PC-3 (cell line): ENCODE measurements at regions not wholly inside any gene's neighbourhood (a gene's known extent, or its start where the extent isn't known, plus 50 kb on each side); places are given as distances from the start of the nearest gene placed in this dataset.
A peak's percentile ranks its signal among the peaks of the same experiment; 100 is the strongest.

Source experiments
- ATAC-seq: fragments of 200-7000 bp; cut with Tn5 transposase; 2 replicates; pipeline ENCODE4 v1.9.1; 2020; ENCODE audit warnings: mild to moderate bottlenecking, moderate library complexity
- BruUV-seq: library from RNA; stranded (reverse); fragments of 400-500 nt; replicated peaks from 2 replicates; lab custom pipeline; 2021; lab: Mats Ljungman, UMichigan
- CTCF ChIA-PET: fragments of 300-600 bp; sonication (Branson Sonifier 250); formaldehyde crosslinking; loops from one replicate; lab custom pipeline; 2022; ENCODE audit warnings: antibody characterized with exemption; lab: Charles Lee
- POLR2A ChIA-PET: fragments of 300-600 bp; sonication (Branson Sonifier 250); formaldehyde crosslinking; loops from one replicate; lab custom pipeline; 2022; ENCODE audit warnings: antibody characterized with exemption; ENCODE audit not compliant: unreplicated experiment; lab: Charles Lee
- DNase-seq: peaks from one replicate; pipeline ENCODE4 v3.0.0-alpha.2; 2015
- H2AFZ ChIP-seq: fragments of 300-600 bp; sonication (generic); 2 replicates; pipeline ENCODE4 v1.6.0; 2016; ENCODE audit warnings: antibody characterized with exemption, low read length
- H3F3A ChIP-seq: fragments of 300-600 bp; sonication (generic); one replicate; pipeline ENCODE4 v1.6.0; 2017; ENCODE audit warnings: antibody characterized with exemption, low read length, control low read depth, mild to moderate bottlenecking; ENCODE audit not compliant: unreplicated experiment
- H3K27ac ChIP-seq: fragments of 300-600 bp; sonication (generic); 2 replicates; pipeline ENCODE4 v1.5.1; 2016; ENCODE audit warnings: mild to moderate bottlenecking, low read length
- H3K27me3 ChIP-seq: fragments of 300-600 bp; sonication (generic); 2 replicates; pipeline ENCODE4 v1.6.1; 2016; ENCODE audit warnings: low read length, mixed read lengths
- H3K36me3 ChIP-seq: fragments of 300-600 bp; sonication (generic); 2 replicates; pipeline ENCODE4 v1.6.1; 2016; ENCODE audit warnings: low read depth, mixed run types, low read length, mixed read lengths
- H3K4me1 ChIP-seq: fragments of 300-600 bp; sonication (generic); 2 replicates; pipeline ENCODE4 v1.5.1; 2016; ENCODE audit warnings: low read length; ENCODE audit not compliant: insufficient read depth
- H3K4me2 ChIP-seq: fragments of 300-600 bp; sonication (generic); 2 replicates; pipeline ENCODE4 v1.6.0; 2016; ENCODE audit warnings: low read length
- H3K4me3 ChIP-seq: fragments of 300-600 bp; sonication (generic); 2 replicates; pipeline ENCODE4 v1.5.1; 2016; ENCODE audit warnings: mild to moderate bottlenecking, low read length, mixed read lengths
- H3K79me2 ChIP-seq: fragments of 300-600 bp; sonication (generic); 2 replicates; pipeline ENCODE4 v1.6.1; 2017; ENCODE audit warnings: low read length, mixed read lengths
- H3K9ac ChIP-seq: fragments of 300-600 bp; sonication (generic); 2 replicates; pipeline ENCODE4 v1.6.0; 2016; ENCODE audit warnings: mild to moderate bottlenecking, low read length
- H3K9me2 ChIP-seq: fragments of 300-600 bp; sonication (generic); replicated peaks from 2 replicates; pipeline ENCODE4 v1.6.1; 2016; ENCODE audit warnings: mixed run types, low read length, mixed read lengths
- H3K9me3 ChIP-seq: fragments of 300-600 bp; sonication (generic); 2 replicates; pipeline ENCODE4 v1.6.1; 2016; ENCODE audit warnings: low read length, mixed read lengths
- H4K20me1 ChIP-seq: fragments of 300-600 bp; sonication (generic); 2 replicates; pipeline ENCODE4 v1.6.1; 2016; ENCODE audit warnings: low read length, mixed read lengths
- CTCF ChIP-seq: fragments of 300-600 bp; sonication (generic); conservative IDR thresholded peaks from 2 replicates; pipeline ENCODE4 v1.5.1; 2017; ENCODE audit warnings: antibody characterized with exemption, low read depth, mild to moderate bottlenecking, low read length
- EZH2 ChIP-seq: fragments of 300-600 bp; sonication (generic); IDR thresholded peaks from one replicate; pipeline ENCODE4 v1.6.1; 2017; ENCODE audit warnings: antibody characterized with exemption, mild to moderate bottlenecking, low read length; ENCODE audit not compliant: unreplicated experiment
- EZH2phosphoT487 ChIP-seq: fragments of 300-600 bp; sonication (generic); IDR thresholded peaks from 2 replicates; pipeline ENCODE4 v1.6.1; 2018; ENCODE audit warnings: mild to moderate bottlenecking, antibody characterized with exemption, low read length, borderline replicate concordance
- intact Hi-C: fragments of 100-400 bp; cut with micrococcal nuclease; formaldehyde crosslinking; loops from 2 replicates; pipeline ENCODE4 v1.9.0; 2023

DNA sequence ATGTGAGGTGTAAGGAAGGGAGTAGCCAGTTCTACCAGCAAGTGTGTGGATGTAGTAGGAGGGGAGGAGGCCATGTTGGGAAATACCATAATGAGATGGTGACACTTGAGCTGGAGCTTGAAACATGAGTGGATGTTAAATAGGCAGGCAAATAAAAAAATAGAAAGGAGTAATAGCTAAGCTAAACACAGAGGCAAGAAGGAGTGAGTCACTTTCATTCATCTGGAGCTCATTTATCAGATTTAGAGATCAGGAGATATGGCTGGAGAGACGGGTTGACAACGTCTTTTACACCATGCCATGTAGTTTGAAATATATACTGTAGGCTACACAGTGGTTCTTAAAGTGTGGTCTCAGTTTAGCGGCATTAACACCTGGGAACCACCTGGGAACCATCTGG is 390.5 kb downstream of the DIPK2A start:
- DNase-seq (peak; percentile 65), ATAC-seq (peak; percentile 55)
- H3K79me2 ChIP-seq: no peaks in the 10 kb centered on the region
- no peaks in the 10 kb centered on the region for H4K20me1 ChIP-seq
- BruUV-seq: no TSS peak
- TF ChIP-seq EZH2phosphoT487 (no peak), EZH2 (no peak), CTCF (no peak)
- peak overlapping the region; percentile 32; the same call in 1 of the 2 replicates for H3K9ac ChIP-seq
- intact Hi-C loops: no loop called here
- H3K9me3 ChIP-seq: no peaks in the 10 kb centered on the region
- ChIA-PET CTCF (interaction anchor here (0.6 kb wide), 1 partner anchor 229 kb away, joined by 4 read pairs; no protein-coding TSS in a partner anchor), POLR2A (no interaction called here)
- no peaks in the 10 kb centered on the region for H3K27me3 ChIP-seq
- H3K9me2 ChIP-seq: no peaks in the 10 kb centered on the region
- peak overlapping the region; percentile 24; the same call in 1 of the 2 replicates for H2AFZ ChIP-seq
- H3K4me3 ChIP-seq: no peak overlapping the region
- H3K36me3 ChIP-seq: no peaks in the 10 kb centered on the region
- H3F3A ChIP-seq: no peaks in the 10 kb centered on the region
- H3K4me1 ChIP-seq: peaks cover 32% of the 10 kb centered on the region
- H3K4me2 ChIP-seq: 0 out of 2 replicates have a peak overlapping the region, but pooled peaks have one; percentile 14
- peak overlapping the region; percentile 76 for H3K27ac ChIP-seq

DNA sequence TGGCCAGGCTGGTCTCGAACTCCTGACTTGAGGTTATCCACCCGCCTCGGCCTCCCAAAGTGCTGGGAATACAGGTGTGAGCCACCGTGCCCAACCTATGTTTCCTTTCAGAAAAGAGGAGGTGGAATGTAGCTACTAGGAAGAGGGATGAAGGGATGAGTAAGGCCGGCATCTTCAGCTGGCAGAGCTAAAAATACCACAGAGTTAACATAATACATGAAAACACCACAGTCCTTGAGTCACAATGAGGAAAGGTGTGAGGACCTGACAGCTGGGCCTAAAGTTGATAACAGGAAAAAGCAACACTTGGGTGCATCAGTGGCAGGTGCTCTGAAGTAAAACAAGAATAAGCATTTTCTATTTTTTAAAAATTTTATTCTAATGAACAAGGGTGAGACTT is 392.2 kb downstream of the DIPK2A start:
- ChIA-PET CTCF (no interaction called here), POLR2A (no interaction called here)
- H3K4me2 ChIP-seq: no peak overlapping the region
- H3K9me2 ChIP-seq: no peaks in the 10 kb centered on the region
- no peak for DNase-seq
- H3K4me1 ChIP-seq: peaks cover 32% of the 10 kb centered on the region
- intact Hi-C loops: no loop called here
- H3K27me3 ChIP-seq: no peaks in the 10 kb centered on the region
- no peak overlapping the region for H3K27ac ChIP-seq
- no peak for ATAC-seq
- H3F3A ChIP-seq: no peaks in the 10 kb centered on the region
- no peaks in the 10 kb centered on the region for H3K79me2 ChIP-seq
- no peaks in the 10 kb centered on the region for H4K20me1 ChIP-seq
- no peak overlapping the region for H3K9ac ChIP-seq
- no peak overlapping the region for H3K4me3 ChIP-seq
- no peak overlapping the region for H2AFZ ChIP-seq
- H3K36me3 ChIP-seq: no peaks in the 10 kb centered on the region
- H3K9me3 ChIP-seq: no peaks in the 10 kb centered on the region
- no TSS peak for BruUV-seq
- TF ChIP-seq EZH2phosphoT487: no peak
- no peak for TF ChIP-seq CTCF
- no peak for TF ChIP-seq EZH2

DNA sequence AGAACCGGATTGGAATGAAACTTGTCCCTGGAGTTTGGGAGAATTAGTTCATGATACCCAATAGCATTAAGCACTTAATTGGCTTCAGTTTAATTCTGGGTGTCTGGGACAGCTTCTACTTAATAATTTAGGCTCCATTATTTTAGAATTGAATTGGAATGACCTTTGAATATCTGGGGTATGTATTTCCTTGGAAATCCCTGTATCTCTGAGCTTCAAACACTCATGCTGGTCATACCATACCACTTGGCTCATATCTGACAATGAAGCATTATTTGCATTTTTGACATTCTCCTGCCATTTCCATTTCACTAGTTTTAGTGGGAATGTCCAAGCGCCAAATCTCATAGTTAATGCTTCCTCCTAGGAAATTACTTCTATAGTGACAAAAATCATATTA is 393.1 kb downstream of the DIPK2A start:
- Histone ChIP-seq H3K9ac (no peak overlapping the region), H3K9me2 (no peaks in the 10 kb centered on the region), H3K79me2 (no peaks in the 10 kb centered on the region), H3K9me3 (no peaks in the 10 kb centered on the region), H3K4me2 (no peak overlapping the region), H3K27me3 (no peaks in the 10 kb centered on the region), H3K36me3 (no peaks in the 10 kb centered on the region), H3K4me1 (peaks cover 32% of the 10 kb centered on the region), H3F3A (no peaks in the 10 kb centered on the region), H3K27ac (no peak overlapping the region), H4K20me1 (no peaks in the 10 kb centered on the region), H3K4me3 (no peak overlapping the region), H2AFZ (no peak overlapping the region)
- TF ChIP-seq EZH2 (no peak), EZH2phosphoT487 (no peak), CTCF (no peak)
- intact Hi-C loops: no loop called here
- ATAC-seq (no peak), DNase-seq (no peak)
- BruUV-seq: no TSS peak
- ChIA-PET CTCF (no interaction called here), POLR2A (no interaction called here)
